SU-DHL-6 (cell line): ENCODE measurements at regions not wholly inside any gene's neighbourhood (a gene's known extent, or its start where the extent isn't known, plus 50 kb on each side); places are given as distances from the start of the nearest gene placed in this dataset.

Source experiments
- CTCF ChIP-seq: fragments of 200-600 bp; sonication (generic); IDR thresholded peaks from one replicate; pipeline ENCODE4 v1.5.1; 2017; ENCODE audit warnings: antibody characterized with exemption, mild to moderate bottlenecking, low read length, moderate library complexity; ENCODE audit not compliant: insufficient read depth, poor library complexity, severe bottlenecking
- EZH2phosphoT487 ChIP-seq: fragments of 200-600 bp; sonication (generic), shearing (Covaris generic); conservative IDR thresholded peaks from 2 replicates; pipeline ENCODE4 v1.6.1; 2018; ENCODE audit warnings: mild to moderate bottlenecking, antibody characterized with exemption, low read length, moderate library complexity, mixed read lengths

- no peak for TF ChIP-seq CTCF
- TF ChIP-seq EZH2phosphoT487 = no peak
Measured at GRCh38 chr14:105588236-105588860, 62.0 kb downstream of the TMEM121 start.
